ENCODE measurements at regions not wholly inside any gene's neighbourhood (a gene's known extent, or its start where the extent isn't known, plus 50 kb on each side); places are given as distances from the start of the nearest gene placed in this dataset.
A peak's percentile ranks its signal among the peaks of the same experiment; 100 is the strongest.

DNA sequence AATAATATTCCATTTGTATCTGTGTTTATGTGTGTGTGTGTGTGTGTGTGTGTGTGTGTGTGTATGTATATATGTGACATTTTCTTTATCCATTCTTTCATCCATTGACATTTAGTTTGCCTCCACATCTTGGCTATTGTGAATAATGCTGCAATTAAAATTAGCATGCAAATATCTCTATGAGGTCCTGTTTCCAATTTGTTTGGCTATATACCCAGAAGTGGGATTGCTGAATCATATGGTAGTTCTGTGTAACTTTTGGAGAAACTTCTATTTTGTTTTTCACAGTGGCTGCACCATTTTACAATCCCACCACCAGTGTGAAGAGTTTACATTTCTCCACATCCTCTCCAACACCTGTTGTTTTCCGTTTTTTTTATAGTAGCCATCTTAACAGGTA is 53.1 kb downstream of the CH25H start:
- DNase-seq, result no peak

DNA sequence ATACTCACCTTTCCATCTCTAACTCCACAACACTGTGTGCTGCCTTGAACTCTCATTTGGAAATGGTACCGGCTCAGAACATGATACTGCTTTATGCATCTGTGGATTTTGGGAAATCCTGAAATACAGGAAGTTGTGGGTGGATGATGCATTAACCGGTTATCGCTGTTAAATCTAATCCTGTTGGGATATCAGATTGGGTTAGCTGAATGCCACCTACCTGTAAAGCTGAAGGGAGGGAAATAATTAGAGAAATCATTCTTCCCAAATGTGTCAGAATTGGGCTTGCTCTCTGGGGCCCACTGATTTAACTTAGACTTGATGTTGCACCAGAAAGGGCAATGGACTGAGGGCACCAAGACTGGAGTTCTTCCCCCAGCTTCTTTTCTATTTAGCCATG is 54.0 kb downstream of the CH25H start:
- DNase-seq, result no peak

- DNase-seq, result no peak
These were observed 55.3 kb downstream of the CH25H start for GRCh38 chr10:89151857-89152256.

DNA sequence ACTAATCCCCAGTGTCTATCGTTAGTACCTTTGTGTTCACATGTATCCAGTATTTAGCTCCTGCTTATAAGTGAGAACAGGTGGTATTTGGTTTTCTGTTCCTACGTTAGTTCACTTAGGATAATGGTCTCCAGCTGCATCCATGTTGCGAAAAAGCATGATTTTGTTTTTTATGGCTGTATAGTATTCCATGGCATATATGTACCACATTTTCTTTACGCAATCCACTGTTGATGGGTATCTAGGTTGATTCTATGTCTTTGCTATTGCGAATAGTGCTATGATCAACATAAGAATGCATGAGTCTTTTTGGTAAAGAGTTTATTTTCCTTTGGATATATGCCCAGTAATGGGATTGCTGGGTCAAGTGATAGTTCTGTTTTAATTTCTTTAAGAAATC is 59.1 kb downstream of the CH25H start:
- no peak for DNase-seq

- DNase-seq, result no peak
These were observed 59.9 kb downstream of the CH25H start for GRCh38 chr10:89147256-89147655.

GRCh38 chr10:89144836-89145235 is 62.3 kb downstream of the CH25H start:
- DNase-seq, result no peak

- no peak for DNase-seq
These were observed 64.5 kb downstream of the CH25H start for GRCh38 chr10:89142590-89142989.

- DNase-seq, result no peak
These were observed 68.2 kb downstream of the CH25H start for GRCh38 chr10:89138755-89139490.

DNA sequence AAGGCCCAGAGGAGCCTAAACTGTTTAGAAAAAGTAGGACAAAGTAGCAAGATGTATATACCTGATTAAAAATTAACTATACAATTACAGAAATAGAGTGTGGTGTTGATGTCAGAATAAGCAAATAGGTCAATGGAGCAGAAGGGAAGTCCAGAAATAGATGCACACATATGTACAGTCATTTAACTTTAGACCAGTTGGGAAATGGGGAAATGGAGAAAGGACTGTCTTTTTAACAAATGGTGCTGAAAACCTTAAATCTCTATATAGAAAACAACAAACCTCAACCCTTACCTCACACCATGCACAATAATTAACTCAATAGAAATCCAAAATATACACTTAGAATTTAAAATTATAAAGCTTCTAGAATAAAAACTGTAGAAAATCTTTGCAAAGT is 72.2 kb downstream of the CH25H start:
- DNase-seq, result no peak

- DNase-seq, result peak; percentile 14
These were observed 77.2 kb downstream of the CH25H start for GRCh38 chr10:89129911-89130310.

DNA sequence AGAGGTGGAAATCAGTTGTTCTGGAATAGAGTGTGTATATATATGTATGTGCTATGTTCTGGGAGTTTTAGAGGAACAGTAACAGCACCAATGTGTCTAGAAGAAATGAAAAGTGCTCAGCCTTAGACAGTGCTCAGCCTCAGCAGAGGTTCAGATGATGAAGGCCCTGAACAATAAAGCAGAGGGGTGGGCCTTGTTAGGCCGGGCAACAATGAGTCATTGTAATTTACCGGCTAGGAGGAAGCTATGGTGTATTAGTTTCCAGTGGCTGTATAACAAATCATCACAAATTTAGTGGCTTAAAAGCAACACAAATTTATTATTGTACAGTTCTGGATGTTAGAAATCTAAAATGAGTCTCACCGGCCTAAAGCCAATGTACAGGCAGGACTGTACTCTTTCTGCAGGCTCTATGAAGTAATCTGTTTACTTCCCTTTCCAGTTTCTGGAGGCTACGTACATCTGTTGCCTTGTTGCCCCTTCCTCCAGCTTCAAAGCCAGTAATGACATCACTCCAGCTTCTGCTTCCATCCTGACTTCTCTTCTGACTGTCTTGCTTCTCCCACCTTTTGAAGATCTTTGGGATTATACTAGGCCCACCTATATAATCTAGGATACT is 84.6 kb downstream of the CH25H start:
- DNase-seq, result no peak

DNA sequence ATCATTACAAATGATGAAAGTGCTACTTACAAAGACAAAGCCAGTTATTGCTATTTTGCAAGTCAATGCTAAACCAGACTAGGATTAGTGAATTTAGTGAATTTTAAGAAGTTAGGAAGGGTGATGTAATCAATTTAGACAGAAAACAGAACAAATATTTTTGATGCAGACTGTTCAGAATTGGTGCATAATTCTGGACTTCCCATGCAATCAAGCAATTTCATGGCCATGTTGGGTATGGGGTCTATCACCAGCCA is 85.4 kb downstream of the CH25H start:
- no peak for DNase-seq

GRCh38 chr10:89120931-89121763 is 86.0 kb downstream of the CH25H start:
- no peak for DNase-seq

DNA sequence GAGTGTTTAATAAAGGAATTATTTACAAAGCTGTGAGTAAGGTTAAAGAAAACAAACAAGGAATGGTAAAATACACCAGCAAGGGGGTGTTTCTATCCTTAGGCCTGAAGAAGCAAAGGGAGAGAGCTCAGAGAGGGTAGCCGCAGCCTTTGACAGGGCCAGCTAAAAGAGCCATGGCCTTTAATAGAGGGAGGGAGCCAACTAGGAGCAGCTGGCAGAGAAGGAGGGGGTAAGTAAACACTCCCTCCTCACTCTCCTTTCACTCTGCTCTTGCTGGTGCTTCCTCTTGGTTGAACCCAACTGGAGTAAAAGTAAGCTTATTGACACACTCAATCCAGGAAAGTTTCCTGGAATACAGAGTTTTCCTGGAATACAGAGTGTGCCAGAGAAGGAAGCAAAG is 87.5 kb downstream of the CH25H start:
- no peak for DNase-seq

DNA sequence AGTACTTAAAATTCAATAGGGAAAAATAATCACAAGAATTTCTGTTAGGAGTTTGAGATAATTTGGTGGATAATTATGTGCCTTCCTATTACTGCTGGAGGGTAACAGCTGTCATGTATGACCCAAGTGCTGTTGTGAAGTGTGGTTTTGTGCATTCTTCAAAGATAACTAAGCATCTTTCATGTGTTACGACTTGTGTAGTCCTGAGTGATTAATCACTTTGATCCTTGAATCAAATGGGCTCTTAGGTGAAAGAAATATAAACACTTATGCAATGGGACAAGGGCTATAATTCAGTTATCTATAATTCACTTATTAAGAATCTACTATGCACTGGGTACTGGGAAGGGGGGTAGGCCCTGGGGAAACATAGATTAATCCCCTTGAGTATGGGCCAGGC is 89.0 kb downstream of the CH25H start:
- DNase-seq, result no peak

- DNase-seq, result no peak
These were observed 91.1 kb downstream of the CH25H start for GRCh38 chr10:89115876-89116627.

DNA sequence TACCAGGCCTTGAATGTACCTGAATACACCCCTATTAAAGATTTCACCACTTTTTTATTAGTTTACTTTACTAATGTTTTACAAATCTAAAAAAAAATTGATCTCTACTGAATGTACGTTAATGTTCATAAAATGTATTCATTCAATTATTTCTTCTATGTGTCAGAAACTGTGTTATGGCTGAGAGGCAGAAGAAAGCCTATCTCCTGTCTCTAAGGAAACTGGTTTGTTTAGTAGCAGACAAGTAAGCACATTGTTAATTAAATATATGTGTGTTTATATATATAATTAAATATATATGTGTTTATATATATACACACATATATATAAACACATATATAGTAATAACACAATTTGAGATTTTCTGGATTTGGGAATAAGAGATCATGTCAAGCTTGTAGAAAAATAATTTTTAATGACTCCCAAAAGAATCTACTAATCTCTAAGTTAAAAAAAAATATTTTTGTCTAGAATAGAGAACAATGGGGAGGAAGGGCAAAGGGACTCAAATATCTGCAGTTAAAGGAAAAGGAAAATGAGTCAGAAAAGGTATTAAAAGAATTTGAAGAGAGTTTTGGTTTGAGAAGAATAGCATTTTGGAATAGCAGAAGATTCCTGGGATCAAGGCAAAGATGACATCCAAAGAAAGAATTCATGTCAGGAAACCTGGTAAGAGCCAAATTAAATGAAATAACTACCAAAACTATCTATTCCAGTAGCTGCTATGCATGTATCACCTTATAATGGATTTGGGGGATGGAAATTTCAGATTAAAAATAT is 92.1 kb downstream of the CH25H start:
- no peak for DNase-seq

DNA sequence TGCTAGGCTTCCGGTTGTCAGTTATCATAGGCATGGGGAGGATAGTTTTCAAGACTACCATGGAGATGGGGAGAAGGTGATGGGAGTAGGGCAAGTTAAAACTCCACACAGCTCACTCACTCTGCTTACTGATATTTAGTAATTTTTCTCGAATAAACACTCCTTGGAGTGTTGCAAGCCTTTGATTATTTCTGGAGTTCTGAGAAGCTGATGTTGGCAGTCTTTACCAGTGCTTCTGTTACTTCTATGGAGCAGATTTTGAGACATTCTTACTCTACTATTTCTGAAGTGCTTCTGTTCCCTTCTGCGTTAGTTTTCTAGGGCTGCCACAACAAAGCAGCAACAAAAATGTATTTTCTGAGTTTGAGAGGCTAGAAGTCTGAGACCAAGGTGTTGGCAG is 104.4 kb downstream of the CH25H start:
- no peak for DNase-seq

- no peak for DNase-seq
These were observed 105.2 kb downstream of the CH25H start for GRCh38 chr10:89101943-89102342.

DNA sequence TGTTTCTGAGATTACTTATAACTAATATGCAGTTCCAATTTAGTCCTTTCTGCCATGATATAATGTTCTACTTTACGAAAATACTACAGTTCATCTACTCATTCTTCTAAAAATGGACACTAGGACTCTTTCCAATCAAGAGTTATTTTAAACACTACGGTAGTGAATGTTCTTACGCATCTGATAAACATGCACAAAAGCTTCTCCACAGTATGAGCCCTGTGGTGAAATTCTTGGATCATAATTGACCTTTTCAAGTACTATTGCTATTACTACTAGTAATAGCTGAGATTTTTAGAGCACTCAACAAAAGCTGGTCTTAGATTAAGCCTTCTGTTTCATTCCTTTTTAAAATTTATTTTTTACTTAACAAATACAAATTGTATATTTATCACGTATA is 106.4 kb downstream of the CH25H start:
- no peak for DNase-seq

DNA sequence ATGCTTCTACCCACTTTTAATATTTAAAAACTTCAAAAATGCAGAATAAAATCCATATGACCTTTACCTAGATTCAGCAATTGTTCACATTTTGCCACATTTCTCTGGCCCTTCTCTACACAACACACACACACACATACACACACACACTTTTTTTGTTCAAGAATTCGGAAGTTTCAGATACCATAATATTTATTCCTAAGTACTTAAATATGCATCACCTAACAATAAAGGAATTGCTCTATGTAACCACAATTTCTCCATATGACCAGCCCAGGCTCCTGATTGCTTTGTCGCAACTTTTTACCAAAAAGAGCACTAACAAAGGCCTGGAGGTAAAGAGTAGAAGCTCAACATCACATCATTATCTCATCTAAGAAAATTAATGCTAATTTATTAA is 106.6 kb downstream of the FAS start:
- DNase-seq, result no peak

GRCh38 chr10:89095701-89096391 is 105.2 kb downstream of the FAS start:
- no peak for DNase-seq

Measured in midbrain (tissue), 1 donor.